Fibroblast of lung (primary cell): ENCODE measurements at regions not wholly inside any gene's neighbourhood (a gene's known extent, or its start where the extent isn't known, plus 50 kb on each side); places are given as distances from the start of the nearest gene placed in this dataset.

Source experiments
- DNase-seq, 2 donors: peaks; one replicate each; pipeline versions ENCODE4 v3.0.0 to v3.0.0-alpha.2; 2010; ENCODE audit warnings: low read depth in 2 of 2
- H2AFZ ChIP-seq: 2 replicates; pipeline ENCODE4 v1.5.1; 2012; ENCODE audit warnings: low read length, control low read depth, inconsistent platforms
- H3K27ac ChIP-seq: 2 replicates; pipeline ENCODE4 v1.5.1; 2011; ENCODE audit warnings: low read length, control low read depth; ENCODE audit not compliant: insufficient read depth
- H3K27me3 ChIP-seq: 2 replicates; pipeline ENCODE4 v1.5.1; 2011; ENCODE audit warnings: mild to moderate bottlenecking, low read length; ENCODE audit not compliant: control insufficient read depth, insufficient read depth
- H3K36me3 ChIP-seq: 2 replicates; pipeline ENCODE4 v1.5.1; 2011; ENCODE audit warnings: low read length; ENCODE audit not compliant: control insufficient read depth, insufficient read depth
- H3K4me1 ChIP-seq: 2 replicates; pipeline ENCODE4 v1.5.1; 2011; ENCODE audit warnings: low read length; ENCODE audit not compliant: control insufficient read depth, insufficient read depth; ENCODE audit errors: extremely low read depth
- H3K4me2 ChIP-seq: 2 replicates; pipeline ENCODE4 v1.5.1; 2011; ENCODE audit warnings: low read length, control low read depth; ENCODE audit not compliant: insufficient read depth; ENCODE audit errors: extremely low read depth
- H3K4me3 ChIP-seq, 4 experiments: fragments of 200-600 bp in 1 of 4; sonication (generic) in 1 of 4; replicated peaks in 1 of 4; 2 replicates each; pipeline ENCODE4 v1.5.1; 2011 to 2016; ENCODE audit warnings: low read length in 4 of 4, low read depth in 3 of 4, mild to moderate bottlenecking in 3 of 4, control low read depth in 2 of 4, inconsistent platforms in 1 of 4, mixed read lengths in 1 of 4; ENCODE audit not compliant: insufficient read depth in 1 of 4; ENCODE audit errors: control extremely low read depth in 1 of 4
- H3K79me2 ChIP-seq: 2 replicates; pipeline ENCODE4 v1.5.1; 2012; ENCODE audit warnings: mild to moderate bottlenecking, low read length, inconsistent platforms; ENCODE audit not compliant: control insufficient read depth, insufficient read depth
- H3K9ac ChIP-seq: 2 replicates; pipeline ENCODE4 v1.5.1; 2011; ENCODE audit warnings: mild to moderate bottlenecking, low read length, control low read depth; ENCODE audit not compliant: insufficient read depth
- H3K9me3 ChIP-seq: 2 replicates; pipeline ENCODE4 v1.5.1; 2012; ENCODE audit warnings: low read depth, low read length; ENCODE audit not compliant: control insufficient read depth, insufficient read depth
- H4K20me1 ChIP-seq: 2 replicates; pipeline ENCODE4 v1.5.1; 2011; ENCODE audit warnings: low read length; ENCODE audit not compliant: control insufficient read depth, insufficient read depth; ENCODE audit errors: extremely low read depth
- CTCF ChIP-seq, 2 donors: IDR thresholded peaks in 1 of 2; conservative IDR thresholded peaks in 1 of 2; 1 replicate in 1 of 2; 2 replicates in 1 of 2; pipeline ENCODE4 v1.5.1; 2011 to 2012; ENCODE audit warnings: low read length in 2 of 2, control low read depth in 1 of 2, inconsistent platforms in 1 of 2, low read depth in 1 of 2, mild to moderate bottlenecking in 1 of 2
- EZH2 ChIP-seq: IDR thresholded peaks from 2 replicates; pipeline ENCODE4 v1.5.1; 2012; ENCODE audit warnings: low read length, control low read depth, mild to moderate bottlenecking; ENCODE audit errors: missing control alignments

DNA sequence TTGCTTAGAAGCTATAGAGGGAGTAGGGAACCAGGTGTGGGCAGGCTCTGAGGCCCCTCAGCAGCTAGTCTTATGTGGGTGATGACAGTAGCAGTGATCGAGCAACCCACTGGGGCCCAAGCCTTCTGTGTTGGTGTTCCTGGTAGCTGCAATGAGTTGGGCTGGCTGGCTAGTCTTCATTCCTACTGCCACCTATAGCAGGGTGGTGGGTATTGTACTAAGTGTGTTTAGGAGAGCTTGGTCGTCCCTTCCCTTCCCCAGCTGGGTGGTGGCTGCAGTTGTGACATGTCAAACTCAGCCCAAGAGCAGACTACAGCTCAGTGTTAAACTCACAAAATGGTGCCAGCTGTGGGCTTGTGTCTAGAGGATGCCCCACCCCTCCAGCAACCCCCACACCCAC, 486.1 kb upstream of the UBE2E3 start:
- TF ChIP-seq CTCF (conservative IDR thresholded peaks at IDR 0.05 in 1 of 2, IDR thresholded peaks at IDR 0.05 in 1 of 2; ENCODE audit: low read depth in 1 of 2, low read length in 2 of 2) (no peak), EZH2 (no peak)
- no peak for DNase-seq
- Histone ChIP-seq H3K9me3 (no peaks in the 10 kb centered on the region), H3K4me2 (no peak overlapping the region), H4K20me1 (no peaks in the 10 kb centered on the region), H3K27ac (no peak overlapping the region), H2AFZ (no peak overlapping the region), H3K4me1 (no peaks in the 10 kb centered on the region), H3K36me3 (no peaks in the 10 kb centered on the region), H3K4me3 (no peak overlapping the region), H3K27me3 (no peaks in the 10 kb centered on the region), H3K9ac (no peak overlapping the region), H3K79me2 (no peaks in the 10 kb centered on the region)

DNA sequence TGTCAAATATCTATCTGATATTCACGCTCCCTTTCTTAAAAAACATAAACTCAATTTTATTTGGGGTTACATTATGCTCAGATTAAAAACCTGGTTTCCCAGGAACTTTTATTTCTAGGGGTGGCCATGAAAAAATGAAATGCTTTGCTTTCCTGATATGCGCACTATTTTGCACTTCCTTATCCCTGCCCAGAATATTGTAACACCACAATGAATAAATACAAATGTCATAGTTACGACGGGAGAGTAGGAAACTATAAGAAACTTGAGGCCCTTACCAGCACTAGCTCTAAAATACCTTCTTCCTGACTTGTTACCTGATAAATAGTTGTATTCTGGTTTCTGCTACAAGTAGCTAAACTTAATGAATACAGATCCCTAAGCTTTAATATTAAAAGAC, 475.6 kb upstream of the CWC22 start:
- H2AFZ ChIP-seq, result no peak overlapping the region
- no peak overlapping the region for H3K4me2 ChIP-seq
- DNase-seq, result no peak
- no peak overlapping the region for H3K4me3 ChIP-seq
- no peaks in the 10 kb centered on the region for H3K4me1 ChIP-seq
- no peak for TF ChIP-seq CTCF (conservative IDR thresholded peaks at IDR 0.05 in 1 of 2, IDR thresholded peaks at IDR 0.05 in 1 of 2; ENCODE audit: low read depth in 1 of 2, low read length in 2 of 2)
- no peak for TF ChIP-seq EZH2
- no peaks in the 10 kb centered on the region for H3K36me3 ChIP-seq
- no peaks in the 10 kb centered on the region for H3K27me3 ChIP-seq
- H3K9me3 ChIP-seq, result no peaks in the 10 kb centered on the region
- H3K9ac ChIP-seq, result no peak overlapping the region
- H4K20me1 ChIP-seq, result no peaks in the 10 kb centered on the region
- H3K27ac ChIP-seq, result no peak overlapping the region
- H3K79me2 ChIP-seq, result no peaks in the 10 kb centered on the region

GRCh38 chr2:180481998-180482397, 474.9 kb upstream of the CWC22 start:
- no peaks in the 10 kb centered on the region for H3K36me3 ChIP-seq
- no peaks in the 10 kb centered on the region for H3K4me1 ChIP-seq
- H3K4me2 ChIP-seq, result no peak overlapping the region
- DNase-seq, result peak in 1 of 2 donors; percentile 8
- H3K27ac ChIP-seq, result no peak overlapping the region
- H3K27me3 ChIP-seq, result no peaks in the 10 kb centered on the region
- no peak for TF ChIP-seq EZH2
- no peak for TF ChIP-seq CTCF (conservative IDR thresholded peaks at IDR 0.05 in 1 of 2, IDR thresholded peaks at IDR 0.05 in 1 of 2; ENCODE audit: low read depth in 1 of 2, low read length in 2 of 2)
- no peaks in the 10 kb centered on the region for H3K9me3 ChIP-seq
- H2AFZ ChIP-seq, result no peak overlapping the region
- H3K9ac ChIP-seq, result no peak overlapping the region
- H3K79me2 ChIP-seq, result no peaks in the 10 kb centered on the region
- H3K4me3 ChIP-seq, result no peak overlapping the region
- no peaks in the 10 kb centered on the region for H4K20me1 ChIP-seq
